Neural progenitor cell (in vitro differentiated cells): ENCODE measurements at regions not wholly inside any gene's neighbourhood (a gene's known extent, or its start where the extent isn't known, plus 50 kb on each side); places are given as distances from the start of the nearest gene placed in this dataset.

ENCODE experiments used
- DNase-seq: peaks from one replicate; pipeline ENCODE4 v3.0.0-alpha.2; 2016; ENCODE audit warnings: low spot score
- H2AFZ ChIP-seq: fragments of 200-600 bp; sonication (generic); replicated peaks from 2 replicates; pipeline ENCODE4 v1.6.1; 2016; ENCODE audit warnings: antibody characterized with exemption
- H3F3A ChIP-seq: fragments of 200-600 bp; sonication (generic); 2 replicates; pipeline ENCODE4 v1.6.1; 2016; ENCODE audit warnings: antibody characterized with exemption, low read depth
- H3K27ac ChIP-seq: fragments of 200-600 bp; sonication (generic); 2 replicates; pipeline ENCODE4 v1.5.1; 2016; ENCODE audit warnings: mild to moderate bottlenecking
- H3K27me3 ChIP-seq: fragments of 200-600 bp; sonication (generic); 2 replicates; pipeline ENCODE4 v1.6.1; 2016; ENCODE audit warnings: mild to moderate bottlenecking, moderate library complexity
- H3K36me3 ChIP-seq: fragments of 200-600 bp; sonication (generic); 2 replicates; pipeline ENCODE4 v1.5.1; 2016
- H3K4me1 ChIP-seq: fragments of 200-600 bp; sonication (generic); 2 replicates; pipeline ENCODE4 v1.6.1; 2016; ENCODE audit warnings: mixed run types
- H3K4me2 ChIP-seq: fragments of 200-600 bp; sonication (generic); 2 replicates; pipeline ENCODE4 v1.6.1; 2016
- H3K4me3 ChIP-seq: fragments of 200-600 bp; sonication (generic); 2 replicates; pipeline ENCODE4 v1.5.1; 2016
- H3K79me2 ChIP-seq: fragments of 200-600 bp; sonication (generic); 2 replicates; pipeline ENCODE4 v1.6.1; 2016; ENCODE audit warnings: low read depth
- H3K9ac ChIP-seq: fragments of 200-600 bp; sonication (generic); 2 replicates; pipeline ENCODE4 v1.6.1; 2016
- H3K9me3 ChIP-seq: fragments of 200-600 bp; sonication (generic); 2 replicates; pipeline ENCODE4 v1.5.1; 2016; ENCODE audit warnings: low read depth
- H4K20me1 ChIP-seq: fragments of 200-600 bp; sonication (generic); 2 replicates; pipeline ENCODE4 v1.6.1; 2016; ENCODE audit warnings: low read depth
- H3K27ac Mint-ChIP-seq: 3 replicates; pipeline ENCODE4 v1.8.0; 2021; ENCODE audit warnings: mixed read lengths
- H3K27me3 Mint-ChIP-seq: 2 replicates; pipeline ENCODE4 v1.8.0; 2022; ENCODE audit warnings: low read depth, mild to moderate bottlenecking, inconsistent platforms, moderate library complexity, mixed read lengths; ENCODE audit not compliant: insufficient read depth
- H3K36me3 Mint-ChIP-seq: 3 replicates; pipeline ENCODE4 v1.8.0; 2021; ENCODE audit warnings: mixed read lengths
- H3K4me1 Mint-ChIP-seq: 3 replicates; pipeline ENCODE4 v1.8.0; 2021; ENCODE audit warnings: mixed read lengths
- H3K4me3 Mint-ChIP-seq: 3 replicates; pipeline ENCODE4 v1.8.0; 2021; ENCODE audit warnings: mild to moderate bottlenecking, moderate library complexity, mixed read lengths
- H3K9me3 Mint-ChIP-seq: 3 replicates; pipeline ENCODE4 v1.8.0; 2020; ENCODE audit warnings: mixed read lengths
- CTCF ChIP-seq: fragments of 200-600 bp; sonication (generic); IDR thresholded peaks from 2 replicates; pipeline ENCODE4 v1.5.1; 2017; ENCODE audit warnings: antibody characterized with exemption, mild to moderate bottlenecking
- EZH2 ChIP-seq: fragments of 200-600 bp; sonication (generic); IDR thresholded peaks from 2 replicates; pipeline ENCODE4 v1.6.1; 2017; ENCODE audit warnings: antibody characterized with exemption, mild to moderate bottlenecking, moderate library complexity
- EZH2phosphoT487 ChIP-seq: fragments of 200-600 bp; sonication (generic); IDR thresholded peaks from 2 replicates; pipeline ENCODE4 v1.6.1; 2017; ENCODE audit warnings: antibody characterized with exemption

GRCh38 chr7:98559958-98560357, 57.1 kb upstream of the NPTX2 start:
- no peak overlapping the region for H3K4me3 Mint-ChIP-seq
- no peaks in the 10 kb centered on the region for H3K79me2 ChIP-seq
- no peaks in the 10 kb centered on the region for H3K36me3 ChIP-seq
- no peaks in the 10 kb centered on the region for H3K36me3 Mint-ChIP-seq
- peaks cover 12% of the 10 kb centered on the region for H3K4me1 Mint-ChIP-seq
- no peak for TF ChIP-seq EZH2
- H3K27me3 ChIP-seq: no peaks in the 10 kb centered on the region
- no peak overlapping the region for H3K4me2 ChIP-seq
- peak; percentile 42 for DNase-seq
- H3K9me3 ChIP-seq: no peaks in the 10 kb centered on the region
- peaks cover 13% of the 10 kb centered on the region for H3K9me3 Mint-ChIP-seq
- H3K27ac Mint-ChIP-seq: no peak overlapping the region
- peaks cover 4% of the 10 kb centered on the region for H3F3A ChIP-seq
- H3K4me3 ChIP-seq: no peak overlapping the region
- no peaks in the 10 kb centered on the region for H3K4me1 ChIP-seq
- H4K20me1 ChIP-seq: no peaks in the 10 kb centered on the region
- H3K27ac ChIP-seq: no peak overlapping the region
- H2AFZ ChIP-seq: no peak overlapping the region
- H3K9ac ChIP-seq: no peak overlapping the region
- peaks cover 16% of the 10 kb centered on the region for H3K27me3 Mint-ChIP-seq

DNA sequence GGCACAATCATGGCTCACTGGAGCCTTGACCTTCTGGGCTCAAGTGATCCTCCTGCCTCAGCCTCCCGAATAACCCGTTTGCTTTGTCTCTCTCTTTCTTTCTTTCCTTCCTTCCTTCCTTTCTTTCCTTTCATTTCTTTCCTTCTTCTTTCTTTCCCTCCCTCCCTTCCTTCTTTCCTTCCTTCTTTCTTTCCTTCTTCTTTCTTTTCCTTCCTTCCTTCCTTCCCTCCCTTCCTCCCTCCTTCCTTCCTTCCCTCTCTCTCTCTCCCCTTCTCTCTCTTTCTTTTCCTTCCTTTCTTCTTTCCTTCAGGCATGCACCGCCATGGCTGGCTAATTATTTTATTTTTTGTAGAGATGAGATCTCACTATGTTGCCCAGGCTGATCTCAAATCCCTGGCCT, 57.9 kb upstream of the NPTX2 start:
- Mint-ChIP-seq H3K36me3 (no peaks in the 10 kb centered on the region), H3K27ac (no peak overlapping the region), H3K4me3 (no peak overlapping the region), H3K27me3 (peaks cover 16% of the 10 kb centered on the region), H3K9me3 (peaks cover 8% of the 10 kb centered on the region), H3K4me1 (peaks cover 11% of the 10 kb centered on the region)
- no peak overlapping the region for H3K27ac ChIP-seq
- H3K9me3 ChIP-seq: no peaks in the 10 kb centered on the region
- no peaks in the 10 kb centered on the region for H3K27me3 ChIP-seq
- no peak overlapping the region for H3K9ac ChIP-seq
- no peaks in the 10 kb centered on the region for H3K79me2 ChIP-seq
- H3K36me3 ChIP-seq: no peaks in the 10 kb centered on the region
- DNase-seq: no peak
- no peaks in the 10 kb centered on the region for H4K20me1 ChIP-seq
- no peak overlapping the region for H3K4me2 ChIP-seq
- no peak for TF ChIP-seq EZH2phosphoT487
- no peak for TF ChIP-seq CTCF
- TF ChIP-seq EZH2: no peak
- H2AFZ ChIP-seq: no peak overlapping the region
- H3F3A ChIP-seq: no peaks in the 10 kb centered on the region
- H3K4me1 ChIP-seq: no peaks in the 10 kb centered on the region
- no peak overlapping the region for H3K4me3 ChIP-seq

DNA sequence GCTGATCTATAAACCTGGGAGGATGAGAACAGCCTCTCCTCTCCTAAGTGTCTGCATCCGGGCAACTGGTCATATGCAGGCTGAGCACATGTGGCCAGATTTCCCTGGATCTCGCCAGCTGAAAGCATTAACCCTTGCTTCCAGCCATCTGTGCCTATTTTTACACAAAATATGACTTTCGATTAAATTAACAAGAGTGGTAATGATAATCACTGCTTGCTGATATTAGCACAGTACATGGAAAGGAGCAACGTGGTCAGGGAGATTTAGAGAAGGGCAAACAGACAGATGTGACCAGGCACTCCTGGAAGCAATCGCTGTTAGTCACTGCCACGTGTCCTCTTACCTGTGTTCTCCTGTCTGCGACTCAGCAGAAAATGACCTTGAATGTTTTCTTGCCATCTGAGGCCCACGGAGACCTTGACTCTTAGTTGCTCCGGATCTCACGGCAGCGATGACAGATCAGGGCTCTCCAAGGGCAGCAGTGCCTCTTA, 59.5 kb upstream of the NPTX2 start:
- no peaks in the 10 kb centered on the region for H3K27me3 ChIP-seq

More for the DNA sequence above, 59.5 kb upstream of the NPTX2 start:
- H3F3A ChIP-seq: no peaks in the 10 kb centered on the region
- no peak overlapping the region for H2AFZ ChIP-seq
- Mint-ChIP-seq H3K9me3 (peaks cover 9% of the 10 kb centered on the region), H3K27ac (no peak overlapping the region), H3K36me3 (no peaks in the 10 kb centered on the region), H3K27me3 (peaks cover 12% of the 10 kb centered on the region), H3K4me1 (peaks cover 11% of the 10 kb centered on the region), H3K4me3 (no peak overlapping the region)
- H3K4me3 ChIP-seq: no peak overlapping the region
- H3K4me1 ChIP-seq: no peaks in the 10 kb centered on the region
- H3K27ac ChIP-seq: no peak overlapping the region
- no peaks in the 10 kb centered on the region for H3K36me3 ChIP-seq
- TF ChIP-seq EZH2: no peak
- TF ChIP-seq CTCF: no peak
- TF ChIP-seq EZH2phosphoT487: no peak
- H3K4me2 ChIP-seq: no peak overlapping the region
- no peaks in the 10 kb centered on the region for H3K9me3 ChIP-seq
- no peak for DNase-seq
- H4K20me1 ChIP-seq: no peaks in the 10 kb centered on the region
- no peak overlapping the region for H3K9ac ChIP-seq
- no peaks in the 10 kb centered on the region for H3K79me2 ChIP-seq
